GM12878 (cell line): ENCODE measurements at regions not wholly inside any gene's neighbourhood (a gene's known extent, or its start where the extent isn't known, plus 50 kb on each side); places are given as distances from the start of the nearest gene placed in this dataset.

ENCODE experiments used
- BHLHE40 ChIP-seq, 2 experiments: fragments of 450-650 bp in 1 of 2; IDR thresholded peaks; 2 replicates each; pipeline ENCODE4 v1.6.1; 2011 to 2017; ENCODE audit warnings: low read depth in 2 of 2, borderline replicate concordance in 1 of 2, improper control_type of control experiment in 1 of 2, low read length in 1 of 2, mild to moderate bottlenecking in 1 of 2
- CEBPB ChIP-seq, 2 experiments: fragments of 150-350 bp in 1 of 2; IDR thresholded peaks; 2 replicates each; pipeline ENCODE4 v1.6.1; 2012 to 2014; ENCODE audit warnings: low read depth in 2 of 2, low read length in 2 of 2, borderline replicate concordance in 1 of 2, inconsistent platforms in 1 of 2
- ETV6 ChIP-seq, 2 experiments: fragments of 450-650 bp in 1 of 2; IDR thresholded peaks in 1 of 2; conservative IDR thresholded peaks in 1 of 2; 2 replicates each; pipeline ENCODE4 v1.6.1; 2014; ENCODE audit warnings: antibody characterized with exemption in 1 of 2, borderline replicate concordance in 1 of 2, low read depth in 1 of 2, mild to moderate bottlenecking in 1 of 2, moderate library complexity in 1 of 2
- GABPA ChIP-seq: IDR thresholded peaks from 2 replicates; pipeline ENCODE4 v1.6.1; 2014; ENCODE audit warnings: antibody characterized with exemption, low read depth, mild to moderate bottlenecking, inconsistent platforms
- REST ChIP-seq: IDR thresholded peaks from 2 replicates; pipeline ENCODE4 v1.6.1; 2012; ENCODE audit warnings: mild to moderate bottlenecking, low read depth, low read length
- RUNX3 ChIP-seq: IDR thresholded peaks from 2 replicates; pipeline ENCODE4 v1.6.1; 2012; ENCODE audit warnings: low read length, inconsistent platforms
- SMAD5 ChIP-seq: IDR thresholded peaks from 2 replicates; pipeline ENCODE4 v1.6.1; 2016; ENCODE audit warnings: antibody characterized with exemption, low read depth
- SREBF2 ChIP-seq: IDR thresholded peaks from 2 replicates; pipeline ENCODE4 v1.6.1; 2012; ENCODE audit warnings: mild to moderate bottlenecking, low read length
- SUPT20H ChIP-seq: IDR thresholded peaks from 2 replicates; pipeline ENCODE4 v1.6.1; 2011; ENCODE audit warnings: low read depth, mild to moderate bottlenecking, low read length, moderate library complexity, borderline replicate concordance; ENCODE audit not compliant: control insufficient read depth
- ZNF384 ChIP-seq: IDR thresholded peaks from 2 replicates; pipeline ENCODE4 v1.6.1; 2012; ENCODE audit warnings: low read depth, mild to moderate bottlenecking, low read length, improper control_type of control experiment, borderline replicate concordance
- TF ChIP-seq, protein P1 (sequence below): fragments of 450-650 bp; IDR thresholded peaks from 2 replicates; pipeline ENCODE4 v1.6.1; 2018; ENCODE audit warnings: borderline replicate concordance, mild to moderate bottlenecking; ENCODE audit not compliant: partially characterized antibody
- TF ChIP-seq, protein P2 (sequence below): fragments of 450-650 bp; IDR thresholded peaks from 2 replicates; pipeline ENCODE4 v1.6.1; 2018; ENCODE audit warnings: mild to moderate bottlenecking, low read depth, moderate library complexity; ENCODE audit not compliant: partially characterized antibody

- TF ChIP-seq, protein P1, sequence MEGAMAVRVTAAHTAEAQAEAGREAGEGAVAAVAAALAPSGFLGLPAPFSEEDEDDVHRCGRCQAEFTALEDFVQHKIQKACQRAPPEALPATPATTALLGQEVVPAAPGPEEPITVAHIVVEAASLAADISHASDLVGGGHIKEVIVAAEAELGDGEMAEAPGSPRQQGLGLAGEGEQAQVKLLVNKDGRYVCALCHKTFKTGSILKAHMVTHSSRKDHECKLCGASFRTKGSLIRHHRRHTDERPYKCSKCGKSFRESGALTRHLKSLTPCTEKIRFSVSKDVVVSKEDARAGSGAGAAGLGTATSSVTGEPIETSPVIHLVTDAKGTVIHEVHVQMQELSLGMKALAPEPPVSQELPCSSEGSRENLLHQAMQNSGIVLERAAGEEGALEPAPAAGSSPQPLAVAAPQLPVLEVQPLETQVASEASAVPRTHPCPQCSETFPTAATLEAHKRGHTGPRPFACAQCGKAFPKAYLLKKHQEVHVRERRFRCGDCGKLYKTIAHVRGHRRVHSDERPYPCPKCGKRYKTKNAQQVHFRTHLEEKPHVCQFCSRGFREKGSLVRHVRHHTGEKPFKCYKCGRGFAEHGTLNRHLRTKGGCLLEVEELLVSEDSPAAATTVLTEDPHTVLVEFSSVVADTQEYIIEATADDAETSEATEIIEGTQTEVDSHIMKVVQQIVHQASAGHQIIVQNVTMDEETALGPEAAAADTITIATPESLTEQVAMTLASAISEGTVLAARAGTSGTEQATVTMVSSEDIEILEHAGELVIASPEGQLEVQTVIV, result no peak
- TF ChIP-seq ETV6 (conservative IDR thresholded peaks at IDR 0.05 in 1 of 2, IDR thresholded peaks at IDR 0.05 in 1 of 2; ENCODE audit: borderline replicate concordance in 1 of 2, low read depth in 1 of 2) (0 out of 4 replicates have a peak, but pooled peaks of 1 of the 2 experiments have one; percentile 19), BHLHE40 (IDR thresholded peaks at IDR 0.05; ENCODE audit: borderline replicate concordance in 1 of 2, low read depth in 2 of 2, low read length in 1 of 2) (no peak), SMAD5 (no peak), GABPA (peak; percentile 36; the same call in 1 of the 2 replicates), CEBPB (IDR thresholded peaks at IDR 0.05; ENCODE audit: borderline replicate concordance in 1 of 2, low read depth in 2 of 2, low read length in 2 of 2) (no peak), RUNX3 (peak; percentile 41; the same call in 1 of the 2 replicates), SUPT20H (no peak), REST (no peak), ZNF384 (no peak), SREBF2 (no peak)
- TF ChIP-seq, protein P2, sequence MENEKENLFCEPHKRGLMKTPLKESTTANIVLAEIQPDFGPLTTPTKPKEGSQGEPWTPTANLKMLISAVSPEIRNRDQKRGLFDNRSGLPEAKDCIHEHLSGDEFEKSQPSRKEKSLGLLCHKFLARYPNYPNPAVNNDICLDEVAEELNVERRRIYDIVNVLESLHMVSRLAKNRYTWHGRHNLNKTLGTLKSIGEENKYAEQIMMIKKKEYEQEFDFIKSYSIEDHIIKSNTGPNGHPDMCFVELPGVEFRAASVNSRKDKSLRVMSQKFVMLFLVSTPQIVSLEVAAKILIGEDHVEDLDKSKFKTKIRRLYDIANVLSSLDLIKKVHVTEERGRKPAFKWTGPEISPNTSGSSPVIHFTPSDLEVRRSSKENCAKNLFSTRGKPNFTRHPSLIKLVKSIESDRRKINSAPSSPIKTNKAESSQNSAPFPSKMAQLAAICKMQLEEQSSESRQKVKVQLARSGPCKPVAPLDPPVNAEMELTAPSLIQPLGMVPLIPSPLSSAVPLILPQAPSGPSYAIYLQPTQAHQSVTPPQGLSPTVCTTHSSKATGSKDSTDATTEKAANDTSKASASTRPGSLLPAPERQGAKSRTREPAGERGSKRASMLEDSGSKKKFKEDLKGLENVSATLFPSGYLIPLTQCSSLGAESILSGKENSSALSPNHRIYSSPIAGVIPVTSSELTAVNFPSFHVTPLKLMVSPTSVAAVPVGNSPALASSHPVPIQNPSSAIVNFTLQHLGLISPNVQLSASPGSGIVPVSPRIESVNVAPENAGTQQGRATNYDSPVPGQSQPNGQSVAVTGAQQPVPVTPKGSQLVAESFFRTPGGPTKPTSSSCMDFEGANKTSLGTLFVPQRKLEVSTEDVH, result no peak
These were observed 213.3 kb downstream of the DTHD1 start (continued) for GRCh38 chr4:36494747-36495146.
